ENCODE measurements at regions not wholly inside any gene's neighbourhood (a gene's known extent, or its start where the extent isn't known, plus 50 kb on each side); places are given as distances from the start of the nearest gene placed in this dataset.

DNA sequence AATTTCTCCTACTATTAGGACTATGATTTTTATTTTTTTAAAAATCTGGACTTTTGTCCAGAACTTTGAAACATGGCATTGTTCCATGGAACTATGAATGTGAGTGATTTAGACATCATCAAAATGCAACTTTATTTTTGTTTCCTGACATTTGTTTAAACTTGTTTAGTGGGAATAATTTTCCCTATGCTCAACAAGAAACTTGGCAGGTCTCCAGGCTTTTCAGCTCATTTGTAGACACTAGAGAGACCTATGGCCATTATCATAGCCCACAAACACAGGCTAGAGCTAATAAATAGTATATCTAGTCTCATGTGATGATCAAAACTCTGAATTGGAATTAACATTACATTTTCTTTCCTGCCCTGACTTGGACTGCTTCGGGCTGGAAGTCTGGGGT is 145.1 kb upstream of the CELF4 start:
- no peak for TF ChIP-seq EZH2 (IDR thresholded peaks at IDR 0.05; ENCODE audit: borderline replicate concordance, low read length)
- TF ChIP-seq, protein P1, sequence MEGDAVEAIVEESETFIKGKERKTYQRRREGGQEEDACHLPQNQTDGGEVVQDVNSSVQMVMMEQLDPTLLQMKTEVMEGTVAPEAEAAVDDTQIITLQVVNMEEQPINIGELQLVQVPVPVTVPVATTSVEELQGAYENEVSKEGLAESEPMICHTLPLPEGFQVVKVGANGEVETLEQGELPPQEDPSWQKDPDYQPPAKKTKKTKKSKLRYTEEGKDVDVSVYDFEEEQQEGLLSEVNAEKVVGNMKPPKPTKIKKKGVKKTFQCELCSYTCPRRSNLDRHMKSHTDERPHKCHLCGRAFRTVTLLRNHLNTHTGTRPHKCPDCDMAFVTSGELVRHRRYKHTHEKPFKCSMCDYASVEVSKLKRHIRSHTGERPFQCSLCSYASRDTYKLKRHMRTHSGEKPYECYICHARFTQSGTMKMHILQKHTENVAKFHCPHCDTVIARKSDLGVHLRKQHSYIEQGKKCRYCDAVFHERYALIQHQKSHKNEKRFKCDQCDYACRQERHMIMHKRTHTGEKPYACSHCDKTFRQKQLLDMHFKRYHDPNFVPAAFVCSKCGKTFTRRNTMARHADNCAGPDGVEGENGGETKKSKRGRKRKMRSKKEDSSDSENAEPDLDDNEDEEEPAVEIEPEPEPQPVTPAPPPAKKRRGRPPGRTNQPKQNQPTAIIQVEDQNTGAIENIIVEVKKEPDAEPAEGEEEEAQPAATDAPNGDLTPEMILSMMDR (IDR thresholded peaks at IDR 0.05; ENCODE audit: low read length), result no peak
- H4K20me1 ChIP-seq (ENCODE audit: insufficient read depth, low read length), result no peaks in the 10 kb centered on the region
- H3K4me3 ChIP-seq (ENCODE audit: low read depth, low read length, poor library complexity, severe bottlenecking), result no peak overlapping the region
- no peaks in the 10 kb centered on the region for H3K27me3 ChIP-seq (ENCODE audit: insufficient read depth, low read length)
- H3K9me2 ChIP-seq (ENCODE audit: low read depth, low read length), result no peaks in the 10 kb centered on the region
- no peaks in the 10 kb centered on the region for H3K79me2 ChIP-seq (ENCODE audit: insufficient read depth, low read length)
- H3K9me3 ChIP-seq (ENCODE audit: low read length), result no peaks in the 10 kb centered on the region
- H3K9ac ChIP-seq (ENCODE audit: low read length), result no peak overlapping the region
- no peaks in the 10 kb centered on the region for H3K36me3 ChIP-seq (ENCODE audit: insufficient read depth, low read length)
- no peaks in the 10 kb centered on the region for H3K4me1 ChIP-seq (ENCODE audit: insufficient read depth, low read length, severe bottlenecking)
- H2AFZ ChIP-seq (ENCODE audit: low read length), result no peak overlapping the region
- H3K4me2 ChIP-seq (ENCODE audit: low read length), result no peak overlapping the region
- no peak overlapping the region for H3K27ac ChIP-seq (ENCODE audit: low read depth, low read length, poor library complexity, severe bottlenecking)
- no peaks in the 10 kb centered on the region for H3F3A ChIP-seq (ENCODE audit: insufficient read depth, low read length)

DNA sequence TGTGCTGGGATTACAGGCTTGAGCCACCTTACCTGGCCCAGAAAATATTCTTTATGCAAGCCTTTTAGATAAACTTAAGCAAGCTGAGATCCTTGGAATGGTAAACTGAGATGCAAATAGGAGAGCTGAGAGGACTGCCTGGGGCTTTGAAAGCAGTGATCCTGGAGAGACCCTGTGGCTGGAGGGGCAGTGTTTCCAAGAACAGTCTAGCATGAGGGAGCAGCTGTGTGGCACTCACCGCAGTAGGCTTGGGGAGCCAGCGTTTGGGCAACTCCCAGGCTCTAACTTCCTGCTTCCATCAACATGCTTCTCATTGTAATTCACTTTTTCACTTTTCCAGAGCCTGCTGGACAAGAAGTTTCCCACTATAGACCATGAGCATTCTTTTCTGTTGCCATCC is 144.1 kb upstream of the CELF4 start:
- Histone ChIP-seq H3K9ac (ENCODE audit: low read length) (no peak overlapping the region), H2AFZ (ENCODE audit: low read length) (no peak overlapping the region), H4K20me1 (ENCODE audit: insufficient read depth, low read length) (no peaks in the 10 kb centered on the region), H3K4me2 (ENCODE audit: low read length) (no peak overlapping the region), H3K79me2 (ENCODE audit: insufficient read depth, low read length) (no peaks in the 10 kb centered on the region), H3F3A (ENCODE audit: insufficient read depth, low read length) (no peaks in the 10 kb centered on the region), H3K36me3 (ENCODE audit: insufficient read depth, low read length) (no peaks in the 10 kb centered on the region), H3K4me1 (ENCODE audit: insufficient read depth, low read length, severe bottlenecking) (no peaks in the 10 kb centered on the region), H3K4me3 (ENCODE audit: low read depth, low read length, poor library complexity, severe bottlenecking) (no peak overlapping the region), H3K9me2 (ENCODE audit: low read depth, low read length) (no peaks in the 10 kb centered on the region), H3K27me3 (ENCODE audit: insufficient read depth, low read length) (no peaks in the 10 kb centered on the region), H3K27ac (ENCODE audit: low read depth, low read length, poor library complexity, severe bottlenecking) (no peak overlapping the region), H3K9me3 (ENCODE audit: low read length) (no peaks in the 10 kb centered on the region)
- no peak for TF ChIP-seq EZH2 (IDR thresholded peaks at IDR 0.05; ENCODE audit: borderline replicate concordance, low read length)
- TF ChIP-seq, protein P1 (IDR thresholded peaks at IDR 0.05; ENCODE audit: low read length), result no peak

DNA sequence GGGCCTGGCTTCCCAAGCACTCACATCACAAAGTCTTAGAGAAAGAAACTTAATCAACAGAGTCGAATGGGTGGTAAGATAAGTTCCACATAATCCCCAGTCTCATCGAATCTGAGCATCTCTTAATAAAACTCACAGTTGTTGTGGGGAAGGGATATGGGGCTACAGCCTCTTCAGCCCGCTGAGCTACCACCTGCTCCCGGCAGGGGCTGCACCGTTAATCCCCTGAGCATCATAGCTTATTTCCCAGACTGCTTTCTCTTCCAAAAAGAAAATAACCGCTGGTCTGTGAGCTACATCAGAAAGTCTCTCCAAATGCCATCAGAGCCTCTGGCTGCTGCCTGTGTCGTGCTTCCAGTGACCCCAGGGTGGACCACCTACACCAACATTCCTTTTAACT is 139.4 kb upstream of the CELF4 start:
- Histone ChIP-seq H4K20me1 (ENCODE audit: insufficient read depth, low read length) (no peaks in the 10 kb centered on the region), H3F3A (ENCODE audit: insufficient read depth, low read length) (no peaks in the 10 kb centered on the region), H3K79me2 (ENCODE audit: insufficient read depth, low read length) (no peaks in the 10 kb centered on the region), H3K27me3 (ENCODE audit: insufficient read depth, low read length) (no peaks in the 10 kb centered on the region), H3K27ac (ENCODE audit: low read depth, low read length, poor library complexity, severe bottlenecking) (no peak overlapping the region), H3K4me3 (ENCODE audit: low read depth, low read length, poor library complexity, severe bottlenecking) (no peak overlapping the region), H3K36me3 (ENCODE audit: insufficient read depth, low read length) (no peaks in the 10 kb centered on the region), H2AFZ (ENCODE audit: low read length) (no peak overlapping the region), H3K9me2 (ENCODE audit: low read depth, low read length) (no peaks in the 10 kb centered on the region), H3K9me3 (ENCODE audit: low read length) (no peaks in the 10 kb centered on the region), H3K9ac (ENCODE audit: low read length) (no peak overlapping the region), H3K4me2 (ENCODE audit: low read length) (no peak overlapping the region), H3K4me1 (ENCODE audit: insufficient read depth, low read length, severe bottlenecking) (no peaks in the 10 kb centered on the region)
- TF ChIP-seq, protein P1 (IDR thresholded peaks at IDR 0.05; ENCODE audit: low read length), result no peak
- TF ChIP-seq EZH2 (IDR thresholded peaks at IDR 0.05; ENCODE audit: borderline replicate concordance, low read length), result no peak
